GM19455 (cell line): ENCODE measurements at regions not wholly inside any gene's neighbourhood (a gene's known extent, or its start where the extent isn't known, plus 50 kb on each side); places are given as distances from the start of the nearest gene placed in this dataset.
"Not testable (repeated sequence)": the region's sequence is repeated elsewhere in the genome, so short reads cannot be mapped to it uniquely, and the experiment has no call there.

Experiments used
- ATAC-seq: cut with Tn5 transposase; IDR thresholded peaks from one replicate; pipeline ENCODE4 v1.9.1; 2021; ENCODE audit not compliant: unreplicated experiment

- no peak for ATAC-seq
Observed at GRCh38 chr4:64016893-64017292, 392.4 kb downstream of the TECRL start.

GRCh38 chr4:64014647-64015046, 394.6 kb downstream of the TECRL start:
- ATAC-seq: no peak

GRCh38 chr4:64001229-64001898, 407.9 kb downstream of the TECRL start:
- ATAC-seq: peak; percentile 98

GRCh38 chr4:64000241-64000640, 409.0 kb downstream of the TECRL start:
- ATAC-seq: no peak

GRCh38 chr4:63986253-63986652, 423.0 kb downstream of the TECRL start:
- no peak for ATAC-seq

- ATAC-seq: no peak
Observed at GRCh38 chr4:63983224-63983623, 426.0 kb downstream of the TECRL start.

- ATAC-seq: no peak
Observed at GRCh38 chr4:63965875-63966274, 443.4 kb downstream of the TECRL start.

- not testable (repeated sequence) for ATAC-seq
Observed at GRCh38 chr4:63942706-63943286, 466.5 kb downstream of the TECRL start.

- no peak for ATAC-seq
Observed at GRCh38 chr4:63937961-63938360, 471.3 kb downstream of the TECRL start.

- ATAC-seq: no peak
Observed at GRCh38 chr4:63922146-63922545, 487.1 kb downstream of the TECRL start.

- ATAC-seq: no peak
Observed at GRCh38 chr4:63921561-63921960, 487.7 kb downstream of the TECRL start.

- no peak for ATAC-seq
Observed at GRCh38 chr4:63919636-63920365, 489.4 kb downstream of the TECRL start.

GRCh38 chr4:63906660-63907183, 502.5 kb downstream of the TECRL start:
- no peak for ATAC-seq

- no peak for ATAC-seq
Observed at GRCh38 chr4:63904201-63904600, 505.0 kb downstream of the TECRL start.

GRCh38 chr4:63901304-63901703, 507.9 kb downstream of the TECRL start:
- no peak for ATAC-seq

- ATAC-seq: no peak
Observed at GRCh38 chr4:63898961-63899360, 510.3 kb downstream of the TECRL start.

- ATAC-seq: no peak
Observed at GRCh38 chr4:63894161-63894560, 515.1 kb downstream of the TECRL start.

- no peak for ATAC-seq
Observed at GRCh38 chr4:63869370-63869769, 539.9 kb downstream of the TECRL start.

- ATAC-seq: no peak
Observed at GRCh38 chr4:63851496-63851895, 557.8 kb downstream of the TECRL start.

GRCh38 chr4:63841266-63841665, 568.0 kb downstream of the TECRL start:
- ATAC-seq: no peak

GRCh38 chr4:63831590-63832155, 577.6 kb downstream of the TECRL start:
- ATAC-seq: no peak
